ENCODE measurements at regions not wholly inside any gene's neighbourhood (a gene's known extent, or its start where the extent isn't known, plus 50 kb on each side); places are given as distances from the start of the nearest gene placed in this dataset.

DNA sequence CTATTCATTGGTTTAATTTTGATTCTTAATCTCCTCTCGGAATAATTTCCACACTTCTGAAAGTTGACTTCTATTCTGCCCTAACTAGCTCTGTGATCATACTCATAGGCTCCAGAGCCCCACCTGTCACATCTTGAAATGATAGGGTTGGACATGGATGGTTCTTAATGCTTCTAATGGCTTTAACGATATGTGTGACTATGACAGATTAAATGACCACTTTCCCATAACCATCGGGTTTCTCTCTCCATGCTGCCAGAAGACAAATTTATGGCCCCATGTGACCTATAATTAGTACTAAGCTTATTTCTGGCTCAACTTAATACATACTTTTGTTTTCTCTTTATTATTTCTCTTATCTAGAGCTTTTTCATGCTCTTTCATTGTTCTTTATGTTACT is 251.1 kb upstream of the TUT7 start:
- H3K27ac ChIP-seq (replicated peaks in 1 of 4), result no peak overlapping the region
- 87% methylated on average over 3 of the region's 3 CpGs for WGBS

GRCh38 chr9:86604741-86605140 is 250.5 kb upstream of the TUT7 start:
- Histone ChIP-seq H3K27ac (replicated peaks in 1 of 4) (no peak overlapping the region), H3K9me3 (no peaks in the 10 kb centered on the region), H3K4me1 (peaks cover 5 to 27% (median 20%) of the 10 kb centered on the region in 4 donors), H3K4me3 (no peak overlapping the region), H3K27me3 (no peaks in the 10 kb centered on the region), H3K36me3 (no peaks in the 10 kb centered on the region)
- TF ChIP-seq EP300 (IDR thresholded peaks at IDR 0.05) (no peak), CTCF (IDR thresholded peaks at IDR 0.05) (no peak), POLR2A (IDR thresholded peaks at IDR 0.05; ENCODE audit: low read depth) (no peak), POLR2AphosphoS5 (IDR thresholded peaks at IDR 0.05) (no peak)
- DNase-seq (ENCODE audit: extremely low spot score), result no peak
- intact Hi-C loops (cut with DNase I), result no loop called here

More for the DNA sequence above, 251.1 kb upstream of the TUT7 start:
- H3K4me3 ChIP-seq, result no peak overlapping the region
- intact Hi-C loops (cut with DNase I), result no loop called here
- TF ChIP-seq POLR2AphosphoS5 (IDR thresholded peaks at IDR 0.05) (no peak), POLR2A (IDR thresholded peaks at IDR 0.05; ENCODE audit: low read depth) (no peak), CTCF (IDR thresholded peaks at IDR 0.05) (no peak), EP300 (IDR thresholded peaks at IDR 0.05) (no peak)
- H3K4me1 ChIP-seq, result peaks cover 5 to 22% (median 15%) of the 10 kb centered on the region in 4 donors
- no peaks in the 10 kb centered on the region for H3K9me3 ChIP-seq
- H3K27me3 ChIP-seq, result no peaks in the 10 kb centered on the region
- no peak for DNase-seq (ENCODE audit: extremely low spot score)
- no peaks in the 10 kb centered on the region for H3K36me3 ChIP-seq

- no peak for DNase-seq (ENCODE audit: extremely low spot score)
- intact Hi-C loops (cut with DNase I), result no loop called here
- no peaks in the 10 kb centered on the region for H3K36me3 ChIP-seq
- peaks cover 5 to 30% (median 25%) of the 10 kb centered on the region in 4 donors for H3K4me1 ChIP-seq
- no peak overlapping the region for H3K4me3 ChIP-seq
- H3K27me3 ChIP-seq, result no peaks in the 10 kb centered on the region
- H3K27ac ChIP-seq (replicated peaks in 1 of 4), result no peak overlapping the region
- H3K9me3 ChIP-seq, result no peaks in the 10 kb centered on the region
- TF ChIP-seq POLR2AphosphoS5 (IDR thresholded peaks at IDR 0.05) (no peak), EP300 (IDR thresholded peaks at IDR 0.05) (no peak), CTCF (IDR thresholded peaks at IDR 0.05) (no peak), POLR2A (IDR thresholded peaks at IDR 0.05; ENCODE audit: low read depth) (no peak)
These were observed 248.5 kb upstream of the TUT7 start for GRCh38 chr9:86602715-86603114.

- peaks cover 5 to 30% (median 25%) of the 10 kb centered on the region in 4 donors for H3K4me1 ChIP-seq
- H3K9me3 ChIP-seq, result no peaks in the 10 kb centered on the region
- H3K27me3 ChIP-seq, result no peaks in the 10 kb centered on the region
- intact Hi-C loops (cut with DNase I), result no loop called here
- TF ChIP-seq POLR2AphosphoS5 (IDR thresholded peaks at IDR 0.05), result no peak
- TF ChIP-seq CTCF (IDR thresholded peaks at IDR 0.05), result no peak
- no peak for TF ChIP-seq POLR2A (IDR thresholded peaks at IDR 0.05; ENCODE audit: low read depth)
- no peak for TF ChIP-seq EP300 (IDR thresholded peaks at IDR 0.05)
- H3K4me3 ChIP-seq, result no peak overlapping the region
- 48% methylated on average over 3 of the region's 3 CpGs for whole genome bisulfite sequencing
- no peak for DNase-seq (ENCODE audit: extremely low spot score)
- H3K36me3 ChIP-seq, result no peaks in the 10 kb centered on the region
- H3K27ac ChIP-seq (replicated peaks in 1 of 4), result no peak overlapping the region
These were observed 247.5 kb upstream of the TUT7 start for GRCh38 chr9:86601697-86602096.

DNA sequence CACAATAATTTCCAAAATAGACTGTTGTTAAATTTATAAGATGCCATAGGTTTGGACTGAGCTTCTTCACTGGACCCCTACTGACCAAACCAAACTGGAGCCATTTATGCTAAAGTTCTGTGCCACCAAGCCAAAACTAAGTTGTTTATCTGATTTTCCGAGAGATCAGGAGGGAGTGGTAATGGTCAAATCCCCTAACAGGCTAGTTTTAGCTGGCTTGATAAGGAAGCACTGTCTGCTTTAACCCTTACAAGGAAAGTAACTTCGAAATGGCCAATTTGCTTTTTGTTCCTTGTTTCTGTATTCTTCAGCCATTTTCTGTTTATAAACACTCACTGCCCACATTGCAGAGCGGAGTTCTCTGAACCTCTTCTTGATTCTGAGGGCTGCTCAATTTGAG is 246.8 kb upstream of the TUT7 start:
- no peak overlapping the region for H3K27ac ChIP-seq (replicated peaks in 1 of 4)
- H3K9me3 ChIP-seq, result no peaks in the 10 kb centered on the region
- no peaks in the 10 kb centered on the region for H3K27me3 ChIP-seq
- H3K4me1 ChIP-seq, result peaks cover 5 to 30% (median 25%) of the 10 kb centered on the region in 4 donors
- no peaks in the 10 kb centered on the region for H3K36me3 ChIP-seq
- 70% methylated on average over 3 of the region's 3 CpGs for WGBS
- no peak overlapping the region for H3K4me3 ChIP-seq
- no peak for DNase-seq (ENCODE audit: extremely low spot score)
- TF ChIP-seq EP300 (IDR thresholded peaks at IDR 0.05) (no peak), POLR2AphosphoS5 (IDR thresholded peaks at IDR 0.05) (no peak), POLR2A (IDR thresholded peaks at IDR 0.05; ENCODE audit: low read depth) (no peak), CTCF (IDR thresholded peaks at IDR 0.05) (no peak)
- intact Hi-C loops (cut with DNase I), result no loop called here

Measured in esophagus muscularis mucosa (tissue), 4 donors.